AG04449 (cell line): ENCODE measurements at regions not wholly inside any gene's neighbourhood (a gene's known extent, or its start where the extent isn't known, plus 50 kb on each side); places are given as distances from the start of the nearest gene placed in this dataset.

Source experiments
- CTCF ChIA-PET: fragments of 350-600 bp; formaldehyde crosslinking; extraction: SDS; loops from one replicate; lab custom pipeline; 2021; ENCODE audit warnings: antibody characterized with exemption; lab: Yijun Ruan, JAX
- POLR2A ChIA-PET: fragments of 400-600, 350-600 bp; formaldehyde crosslinking; extraction: SDS; loops from one replicate; lab custom pipeline; 2020; ENCODE audit warnings: antibody characterized with exemption, inconsistent platforms; lab: Yijun Ruan, JAX
- DNase-seq: peaks from one replicate; pipeline ENCODE4 v3.0.0-alpha.2; 2010; ENCODE audit warnings: low read depth, low spot score
- H3K4me3 ChIP-seq: 2 replicates; pipeline ENCODE4 v1.5.1; 2011; ENCODE audit warnings: low read depth, mild to moderate bottlenecking, control low read depth, low read length
- CTCF ChIP-seq: IDR thresholded peaks from one replicate; pipeline ENCODE4 v1.5.1; 2011; ENCODE audit warnings: mild to moderate bottlenecking, moderate library complexity, low read length, control low read depth, inconsistent platforms; ENCODE audit not compliant: insufficient read depth; ENCODE audit errors: missing control alignments

GRCh38 chr11:13109616-13110015, 100.5 kb downstream of the RASSF10 start:
- DNase-seq, result no peak
- TF ChIP-seq CTCF, result no peak
- H3K4me3 ChIP-seq, result no peak overlapping the region
- ChIA-PET CTCF (interaction anchor here (1.2 kb wide), 1 partner anchor 146 kb away, joined by 5 read pairs; no protein-coding TSS in a partner anchor), POLR2A (no interaction called here)

- DNase-seq, result no peak
- POLR2A ChIA-PET, result no interaction called here
- H3K4me3 ChIP-seq, result no peak overlapping the region
- no peak for TF ChIP-seq CTCF
- CTCF ChIA-PET, result interaction anchor here (1.2 kb wide), 1 partner anchor 146 kb away, joined by 5 read pairs; no protein-coding TSS in a partner anchor
Observed at GRCh38 chr11:13110145-13110544, 101.0 kb downstream of the RASSF10 start.

- no peak overlapping the region for H3K4me3 ChIP-seq
- no peak for TF ChIP-seq CTCF
- ChIA-PET CTCF (no interaction called here), POLR2A (no interaction called here)
- DNase-seq, result no peak
Observed at GRCh38 chr11:13110929-13111812, 102.1 kb downstream of the RASSF10 start.

- CTCF ChIA-PET, result no interaction called here
- DNase-seq, result no peak
- TF ChIP-seq CTCF, result no peak
- POLR2A ChIA-PET, result no interaction called here
- H3K4me3 ChIP-seq, result no peak overlapping the region
Observed at GRCh38 chr11:13111813-13112130, 102.7 kb downstream of the RASSF10 start.

- no peak overlapping the region for H3K4me3 ChIP-seq
- ChIA-PET CTCF (interaction anchor here (0.8 kb wide), 1 partner anchor 9 kb away, joined by 3 read pairs; no protein-coding TSS in a partner anchor), POLR2A (no interaction called here)
- no peak for DNase-seq
- no peak for TF ChIP-seq CTCF
Observed at GRCh38 chr11:13114566-13115379, 105.7 kb downstream of the RASSF10 start.

GRCh38 chr11:13115380-13115675, 106.2 kb downstream of the RASSF10 start:
- TF ChIP-seq CTCF, result no peak
- H3K4me3 ChIP-seq, result no peak overlapping the region
- CTCF ChIA-PET, result no interaction called here
- DNase-seq, result no peak
- POLR2A ChIA-PET, result no interaction called here
